HepG2 (cell line): ENCODE measurements at regions not wholly inside any gene's neighbourhood (a gene's known extent, or its start where the extent isn't known, plus 50 kb on each side); places are given as distances from the start of the nearest gene placed in this dataset.

Experiments
- ATAD3A ChIP-seq: sonication (generic); formaldehyde crosslinking; IDR thresholded peaks from 2 replicates; pipeline ENCODE4 v1.4.0; 2020; ENCODE audit warnings: missing genetic modification reagents
- CENPBD1 ChIP-seq: sonication (generic); formaldehyde crosslinking; IDR thresholded peaks from 2 replicates; pipeline ENCODE4 v1.8.0; 2022; ENCODE audit warnings: missing genetic modification reagents, low read depth, mild to moderate bottlenecking, borderline replicate concordance
- GFI1 ChIP-seq: sonication (generic); formaldehyde crosslinking; IDR thresholded peaks from 2 replicates; pipeline ENCODE4 v1.5.0; 2020; ENCODE audit warnings: missing genetic modification reagents, mild to moderate bottlenecking, borderline replicate concordance
- GPN1 ChIP-seq: sonication (generic); formaldehyde crosslinking; IDR thresholded peaks from 2 replicates; pipeline ENCODE4 v1.5.1; 2020; ENCODE audit warnings: missing genetic modification reagents, borderline replicate concordance
- HIC2 ChIP-seq: sonication (generic); formaldehyde crosslinking; IDR thresholded peaks from 2 replicates; pipeline ENCODE4 v1.9.0; 2022; ENCODE audit warnings: low read depth, missing genetic modification reagents
- IRF1 ChIP-seq: sonication (generic); formaldehyde crosslinking; IDR thresholded peaks from 2 replicates; pipeline ENCODE4 v1.4.0; 2020; ENCODE audit warnings: low read depth, mild to moderate bottlenecking, missing genetic modification reagents
- KDM3A ChIP-seq: IDR thresholded peaks from 2 replicates; pipeline ENCODE4 v1.6.1; 2018; ENCODE audit warnings: low read depth, missing compliant biosample characterization
- POLR2A ChIP-seq, 2 experiments: IDR thresholded peaks; 2 replicates each; pipeline ENCODE4 v1.6.1; 2011; ENCODE audit warnings: low read depth in 2 of 2, low read length in 2 of 2, mild to moderate bottlenecking in 1 of 2, moderate library complexity in 1 of 2; ENCODE audit not compliant: insufficient read depth in 1 of 2
- PRPF4 ChIP-seq: fragments of 200-400 bp; formaldehyde crosslinking; IDR thresholded peaks from 2 replicates; pipeline ENCODE4 v1.6.1; 2016; ENCODE audit warnings: low read length, low read depth; ENCODE audit not compliant: poor library complexity, severe bottlenecking
- RXRA ChIP-seq: sonication (generic); formaldehyde crosslinking; IDR thresholded peaks from 2 replicates; pipeline ENCODE4 v1.5.1; 2020; ENCODE audit warnings: missing genetic modification reagents
- SALL2 ChIP-seq: sonication (generic); formaldehyde crosslinking; IDR thresholded peaks from 2 replicates; pipeline ENCODE4 v1.8.1; 2023; ENCODE audit warnings: mild to moderate bottlenecking, missing genetic modification reagents, inconsistent platforms
- TFE3 ChIP-seq: IDR thresholded peaks from 2 replicates; pipeline ENCODE4 v1.6.1; 2016
- THAP11 ChIP-seq: IDR thresholded peaks from 2 replicates; pipeline ENCODE4 v1.6.1; 2016; ENCODE audit warnings: missing biosample characterization, missing genetic modification reagents
- THAP9 ChIP-seq: sonication (generic); formaldehyde crosslinking; IDR thresholded peaks from 2 replicates; pipeline ENCODE4; 2020; ENCODE audit warnings: missing genetic modification reagents, mild to moderate bottlenecking, borderline replicate concordance
- ZNF281 ChIP-seq: sonication (generic); formaldehyde crosslinking; IDR thresholded peaks from 2 replicates; pipeline ENCODE4 v1.4.0; 2020; ENCODE audit warnings: missing genetic modification reagents, borderline replicate concordance
- ZNF282 ChIP-seq: fragments of 450-650 bp; IDR thresholded peaks from 2 replicates; pipeline ENCODE4 v1.6.1; 2018; ENCODE audit not compliant: partially characterized antibody
- ZNF83 ChIP-seq: sonication (generic); formaldehyde crosslinking; IDR thresholded peaks from 2 replicates; pipeline ENCODE4 v1.4.0; 2020; ENCODE audit warnings: missing genetic modification reagents, mild to moderate bottlenecking, borderline replicate concordance

GRCh38 chr5:74953937-74954720 is 87.9 kb upstream of the FAM169A start (continued):
- TF ChIP-seq IRF1 (CRISPR knock-in tag) (no peak), ATAD3A (no peak), GFI1 (CRISPR knock-in tag) (peak; percentile 65; the same call in 1 of the 2 replicates), GPN1 (CRISPR knock-in tag) (no peak), THAP9 (CRISPR knock-in tag) (peak; percentile 40; the same call in 1 of the 2 replicates), ZNF281 (CRISPR knock-in tag) (peak; percentile 24; the same call in 1 of the 2 replicates), CENPBD1 (CRISPR knock-in tag) (no peak), RXRA (CRISPR knock-in tag) (peak; percentile 93), POLR2A (IDR thresholded peaks at IDR 0.05; ENCODE audit: insufficient read depth in 1 of 2, low read depth in 2 of 2, low read length in 2 of 2) (0 out of 4 replicates have a peak, but pooled peaks of 1 of the 2 experiments have one; percentile 14), PRPF4 (no peak), SALL2 (CRISPR knock-in tag) (peak; percentile 59; the same call in 1 of the 2 replicates), ZNF282 (no peak), KDM3A (CRISPR knock-in tag) (0 out of 2 replicates have a peak, but pooled peaks have one; percentile 71), TFE3 (CRISPR knock-in tag) (peak; percentile 92), ZNF83 (no peak), THAP11 (peak; percentile 33; the same call in 1 of the 2 replicates), HIC2 (CRISPR knock-in tag) (peak; percentile 82; the same call in 1 of the 2 replicates)
